ENCODE measurements at regions not wholly inside any gene's neighbourhood (a gene's known extent, or its start where the extent isn't known, plus 50 kb on each side); places are given as distances from the start of the nearest gene placed in this dataset.

GRCh38 chrX:10749113-10749512 lies 128.7 kb upstream of the MID1 start:
- DNase-seq, result no peak

DNA sequence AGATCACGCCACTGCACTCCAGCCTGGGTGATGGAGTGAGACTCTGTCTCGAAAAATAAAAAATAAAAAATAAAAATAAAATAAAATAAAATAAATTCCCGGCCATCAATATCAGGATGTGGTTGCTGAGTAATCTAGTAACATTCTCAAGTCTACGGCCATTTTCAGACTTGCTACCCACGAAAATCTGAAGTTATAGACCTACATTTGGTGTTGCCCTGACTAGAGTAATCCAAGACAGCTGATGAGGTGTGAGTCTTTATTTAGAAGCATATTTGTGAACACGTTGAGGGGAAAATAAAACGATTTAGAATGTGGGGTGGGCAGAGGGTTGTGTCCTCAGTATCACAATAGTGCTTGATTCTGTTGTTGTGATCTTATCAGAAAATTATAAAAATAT lies 130.2 kb upstream of the MID1 start:
- DNase-seq, result no peak

- DNase-seq, result no peak
Observed at GRCh38 chrX:10753116-10753515, 132.7 kb upstream of the MID1 start.

DNA sequence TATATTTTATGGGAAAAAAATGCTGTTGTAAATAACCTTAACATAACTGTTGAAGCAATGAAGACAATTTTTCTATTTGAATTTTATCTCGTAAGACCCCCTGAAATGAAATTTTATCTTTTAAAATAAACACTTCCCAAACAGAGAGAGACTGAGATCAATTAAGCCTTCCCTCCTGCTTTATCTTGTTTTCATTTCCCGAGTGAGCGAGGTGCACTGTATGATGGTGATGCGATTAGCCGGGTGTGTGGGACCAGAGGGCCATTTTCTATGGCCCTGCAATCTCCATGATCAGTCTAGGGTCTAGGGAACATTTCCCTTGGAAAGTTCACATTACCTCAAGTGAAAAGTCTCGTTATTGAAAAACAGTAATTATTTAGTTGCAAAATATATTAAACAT lies 134.1 kb upstream of the MID1 start:
- DNase-seq, result no peak

DNA sequence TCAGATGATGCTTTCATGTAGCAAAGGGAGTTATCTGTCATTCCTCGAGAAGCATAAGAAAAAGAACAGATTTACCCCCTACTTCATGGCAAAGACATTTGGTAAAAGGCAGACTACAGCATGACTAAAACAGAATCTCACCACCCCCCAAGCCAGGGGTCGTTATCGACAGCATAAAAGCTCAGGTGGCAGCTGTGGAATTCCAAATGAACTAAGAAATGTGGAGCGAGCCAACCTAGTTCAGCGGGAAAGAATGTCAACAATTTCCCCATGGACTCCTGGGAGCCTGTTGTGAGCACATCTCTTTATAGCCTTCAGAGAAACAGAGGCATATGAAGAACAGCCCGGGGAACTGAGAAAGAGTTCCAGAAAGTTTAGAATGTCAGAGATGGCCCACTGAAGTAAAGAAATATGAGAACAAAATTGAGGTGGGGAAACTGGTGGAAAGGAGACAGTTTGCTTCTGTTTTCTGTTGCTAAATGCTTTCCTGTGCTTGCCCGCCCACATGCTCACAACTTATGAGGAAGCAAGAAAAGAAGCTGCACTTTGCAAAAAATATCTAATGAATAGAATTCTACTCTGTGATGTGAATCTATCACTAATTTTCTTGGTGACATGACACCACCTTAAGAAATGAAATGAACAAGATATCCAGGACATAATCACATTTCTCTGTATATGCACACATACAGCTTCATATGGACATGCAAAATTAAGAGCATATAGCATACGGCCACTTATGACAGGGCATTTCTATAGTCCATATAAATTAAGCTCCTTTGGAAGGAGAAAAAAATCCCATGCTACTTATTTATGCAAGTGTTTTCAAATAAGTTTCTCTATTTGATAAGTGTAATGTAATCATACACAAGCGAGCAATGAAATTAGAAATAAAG lies 135.3 kb upstream of the MID1 start:
- DNase-seq, result no peak

DNA sequence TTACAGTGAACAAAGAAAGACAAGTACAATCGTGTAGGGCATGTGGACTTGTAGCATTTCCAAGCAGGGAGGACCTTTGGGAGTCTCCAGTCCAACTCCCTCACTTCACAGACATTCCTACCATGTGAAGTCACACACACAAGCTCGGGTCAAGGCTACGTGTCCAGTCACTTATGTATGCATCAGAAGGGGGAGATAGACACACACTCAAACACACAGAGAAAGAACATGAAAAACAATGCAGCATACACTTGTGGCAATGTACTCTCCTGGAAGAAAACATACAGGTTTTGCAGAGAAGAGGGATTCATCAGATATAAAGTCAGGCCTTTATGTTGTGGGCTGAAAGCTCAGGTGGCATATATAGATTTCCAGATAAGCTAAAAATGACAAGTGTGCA lies 136.1 kb upstream of the MID1 start:
- no peak for DNase-seq

DNA sequence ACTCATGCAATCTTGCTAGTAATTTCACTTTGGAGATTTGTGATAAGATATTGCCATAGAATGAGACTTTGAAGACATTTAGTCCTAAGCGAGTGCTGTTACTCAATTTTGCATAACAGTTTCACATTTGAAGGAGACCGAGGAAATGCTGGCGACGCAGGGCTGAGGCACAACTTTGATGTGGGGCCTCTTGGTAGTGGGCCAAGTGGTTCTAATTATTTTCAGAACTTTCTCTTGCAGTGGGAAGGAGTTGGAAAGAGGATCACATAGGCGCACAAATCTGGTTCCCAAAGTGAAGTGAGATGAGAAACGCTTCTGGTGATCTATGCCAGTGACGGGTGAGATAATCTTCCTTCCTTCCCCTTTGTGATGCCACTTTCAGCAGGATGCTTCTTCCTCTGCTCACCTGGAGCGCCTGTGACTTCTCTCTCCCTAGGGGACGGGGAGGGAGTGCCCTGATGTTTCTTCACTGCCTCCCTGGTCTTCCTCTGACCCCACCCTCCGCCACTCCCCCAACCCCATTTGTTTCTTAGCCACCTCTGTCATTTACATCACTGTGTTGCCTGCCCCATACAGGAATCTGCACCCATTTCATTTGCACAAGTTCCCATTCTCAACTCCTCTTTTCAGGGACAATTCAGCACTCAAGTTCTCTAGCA lies 138.9 kb upstream of the MID1 start:
- DNase-seq, result no peak

- no peak for DNase-seq
Observed at GRCh38 chrX:10761447-10761846, 141.1 kb upstream of the MID1 start.

GRCh38 chrX:10769195-10769594 lies 148.8 kb upstream of the MID1 start:
- DNase-seq, result peak; percentile 24 to 67

DNA sequence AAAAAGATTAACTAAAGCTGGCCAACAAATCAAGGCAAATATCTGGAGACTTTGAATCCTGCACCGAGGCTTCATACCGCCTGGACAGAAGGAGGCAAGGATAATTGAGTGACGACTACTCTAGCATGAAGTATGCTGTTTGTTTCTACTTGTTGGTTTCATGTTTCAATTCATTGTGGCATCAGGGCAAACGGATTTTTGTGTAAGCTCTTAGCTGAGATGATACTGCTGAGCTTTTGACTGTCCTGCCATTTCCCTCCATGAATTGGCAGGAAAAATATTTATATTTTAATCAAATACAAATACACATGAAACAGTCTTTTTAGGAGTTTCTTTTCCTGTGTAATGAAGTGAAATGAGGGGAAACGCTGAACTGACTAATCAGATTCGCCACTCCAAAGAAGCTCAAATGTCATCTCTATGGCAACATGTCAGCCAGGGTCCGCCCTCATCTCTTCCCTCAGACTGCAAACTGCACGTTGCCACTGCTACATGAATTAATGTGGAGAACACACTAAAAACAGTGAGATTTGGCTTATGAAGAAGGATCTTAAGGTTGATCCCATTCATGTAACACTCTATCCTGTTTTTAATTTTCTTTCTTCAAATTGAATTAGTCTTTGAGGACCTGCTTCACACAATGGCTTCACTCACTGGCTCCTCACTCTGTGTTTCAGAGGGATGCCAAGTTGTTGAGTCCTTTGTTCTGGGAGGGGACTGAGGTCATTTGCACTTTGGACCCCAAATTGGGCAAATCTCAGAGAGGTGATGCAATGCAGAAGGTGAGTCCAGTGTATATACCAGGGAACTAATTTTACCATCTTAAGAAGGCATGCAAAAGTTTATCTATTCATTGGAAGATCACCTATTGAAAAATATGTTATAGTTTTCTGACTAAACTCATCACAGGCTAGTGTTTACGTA lies 149.6 kb upstream of the MID1 start:
- peak; percentile 69 to 78 for DNase-seq

- DNase-seq, result no peak
Observed at GRCh38 chrX:10773318-10773717, 152.9 kb upstream of the MID1 start.

- DNase-seq, result no peak
Observed at GRCh38 chrX:10781847-10782530, 161.6 kb upstream of the MID1 start.

- no peak for DNase-seq
Observed at GRCh38 chrX:10783451-10783995, 163.1 kb upstream of the MID1 start.

- no peak for DNase-seq
Observed at GRCh38 chrX:10787264-10787663, 166.9 kb upstream of the MID1 start.

GRCh38 chrX:10794203-10794630 lies 173.8 kb upstream of the MID1 start:
- no peak for DNase-seq

- no peak for DNase-seq
Observed at GRCh38 chrX:10795721-10796120, 175.3 kb upstream of the MID1 start.

DNA sequence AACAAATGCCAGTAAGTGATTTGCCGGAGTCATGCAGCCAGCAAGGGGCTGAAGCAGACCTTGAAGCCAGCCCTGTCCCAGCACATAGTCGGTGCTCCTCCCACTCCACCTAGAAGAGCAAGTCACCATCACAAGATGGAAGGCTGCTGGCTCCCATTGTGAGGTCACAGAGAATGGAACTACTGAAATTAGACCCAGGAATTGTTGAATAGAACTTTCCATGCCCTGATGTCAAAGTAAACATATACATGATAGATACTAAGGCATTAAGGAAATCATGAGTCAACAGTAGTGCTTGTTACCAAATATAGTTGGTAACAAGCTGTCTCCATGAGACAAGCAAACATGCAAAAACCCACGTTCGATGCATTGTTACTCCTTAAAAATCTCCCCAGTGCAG lies 177.1 kb upstream of the MID1 start:
- no peak for DNase-seq

GRCh38 chrX:10798041-10798440 lies 177.7 kb upstream of the MID1 start:
- no peak for DNase-seq

GRCh38 chrX:10800796-10801195 lies 180.4 kb upstream of the MID1 start:
- no peak for DNase-seq

DNA sequence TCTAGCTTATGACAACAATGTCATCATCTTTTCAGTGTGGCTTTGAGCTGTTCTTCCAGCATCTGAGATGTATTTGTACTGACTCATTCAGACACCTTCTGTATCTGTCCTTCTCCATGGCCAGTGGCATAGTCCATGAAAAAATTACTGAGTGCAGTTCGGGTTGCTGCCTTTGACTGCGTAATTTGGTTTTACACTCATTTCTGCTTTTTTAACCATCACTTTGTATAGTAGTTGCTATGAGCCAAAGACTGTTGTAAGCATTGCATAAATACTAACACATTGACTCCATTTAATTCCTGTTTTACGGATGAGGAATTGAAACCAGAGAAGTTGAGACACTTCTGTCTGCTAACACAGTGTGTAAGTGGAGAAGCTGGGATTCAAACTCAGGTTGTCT lies 190.7 kb upstream of the MID1 start:
- DNase-seq, result no peak

DNA sequence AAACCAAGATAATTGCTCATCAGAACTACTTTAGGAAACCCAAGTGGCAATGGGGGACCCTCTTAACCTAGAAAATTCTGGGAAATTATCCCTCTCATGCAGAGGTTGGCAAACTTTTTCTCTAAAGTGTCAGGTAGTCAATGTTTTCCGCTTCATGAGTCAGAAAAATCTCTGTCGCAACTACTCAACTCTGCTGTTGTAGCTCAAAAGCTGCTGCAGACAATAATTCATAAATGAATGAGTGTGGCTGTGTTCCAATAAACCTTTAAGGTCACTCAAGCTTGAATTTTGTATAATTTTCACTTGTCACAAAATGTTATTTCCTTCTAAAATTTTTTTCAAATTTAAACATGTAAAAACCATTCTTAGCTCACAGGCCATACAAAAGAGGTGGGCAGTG lies 193.4 kb upstream of the MID1 start:
- no peak for DNase-seq

DNA sequence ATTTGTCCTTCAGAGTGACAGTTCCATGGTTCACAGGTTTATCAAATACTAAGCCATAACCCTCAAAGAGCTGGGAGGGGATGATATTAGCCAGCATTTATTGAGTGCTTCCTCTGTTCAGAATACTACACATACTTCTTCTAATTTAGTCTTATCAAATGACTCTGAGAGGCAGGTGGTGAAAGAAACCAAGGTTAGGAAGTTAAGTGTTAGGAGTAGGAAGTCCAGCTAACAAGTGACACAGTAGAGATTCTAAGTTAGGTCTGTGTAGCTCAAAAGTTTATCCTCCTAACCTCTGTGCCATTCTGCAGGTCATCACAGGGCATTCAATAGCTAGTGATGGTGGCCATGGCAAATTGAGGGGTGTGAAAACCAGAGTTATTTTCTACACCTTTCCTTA lies 198.3 kb upstream of the MID1 start:
- DNase-seq, result no peak
